Astrocyte (in vitro differentiated cells and primary cell): ENCODE measurements at regions not wholly inside any gene's neighbourhood (a gene's known extent, or its start where the extent isn't known, plus 50 kb on each side); places are given as distances from the start of the nearest gene placed in this dataset.

Experiments used
- DNase-seq: peaks from one replicate; pipeline ENCODE4 v3.0.0-alpha.2; 2010; ENCODE audit warnings: low read depth
- FAIRE-seq: peaks from 2 replicates; lab custom pipeline; 2011; peaks lifted over from hg19 to GRCh38; lab: Jason Lieb, UNC
- H2AFZ ChIP-seq: 2 replicates; pipeline ENCODE4 v1.6.0; 2012; ENCODE audit warnings: low read depth, low read length, inconsistent platforms
- H3K27ac ChIP-seq: 2 replicates; pipeline ENCODE4 v1.5.1; 2011; ENCODE audit warnings: low read depth, low read length, inconsistent platforms
- H3K27me3 ChIP-seq: 2 replicates; pipeline ENCODE4 v1.6.0; 2011; ENCODE audit warnings: low read length, inconsistent platforms; ENCODE audit not compliant: insufficient read depth
- H3K36me3 ChIP-seq: 2 replicates; pipeline ENCODE4 v1.5.1; 2011; ENCODE audit warnings: low read length, inconsistent platforms; ENCODE audit not compliant: insufficient read depth
- H3K4me1 ChIP-seq: 2 replicates; pipeline ENCODE4 v1.5.1; 2011; ENCODE audit warnings: low read length, inconsistent platforms; ENCODE audit not compliant: insufficient read depth
- H3K4me2 ChIP-seq: 2 replicates; pipeline ENCODE4 v1.6.0; 2012; ENCODE audit warnings: low read length, inconsistent platforms
- H3K4me3 ChIP-seq: 2 replicates; pipeline ENCODE4 v1.5.1; 2011; ENCODE audit warnings: low read depth, mild to moderate bottlenecking, low read length, inconsistent platforms; ENCODE audit not compliant: insufficient read depth
- H3K79me2 ChIP-seq: 2 replicates; pipeline ENCODE4 v1.6.0; 2012; ENCODE audit warnings: mild to moderate bottlenecking, low read length, inconsistent platforms; ENCODE audit not compliant: insufficient read depth
- H3K9ac ChIP-seq: 2 replicates; pipeline ENCODE4 v1.6.0; 2012; ENCODE audit warnings: mild to moderate bottlenecking, low read length, inconsistent platforms
- H3K9me3 ChIP-seq: 2 replicates; pipeline ENCODE4 v1.5.1; 2012; ENCODE audit warnings: low read depth, mild to moderate bottlenecking, low read length, inconsistent platforms; ENCODE audit not compliant: insufficient read depth
- H4K20me1 ChIP-seq: 2 replicates; pipeline ENCODE4 v1.6.0; 2012; ENCODE audit warnings: low read length, inconsistent platforms; ENCODE audit not compliant: insufficient read depth
- H3K27ac Mint-ChIP-seq: one replicate; pipeline ENCODE4 v1.8.0; 2021; ENCODE audit warnings: mild to moderate bottlenecking, mixed read lengths; ENCODE audit not compliant: unreplicated experiment
- H3K27me3 Mint-ChIP-seq: one replicate; pipeline ENCODE4 v1.8.0; 2021; ENCODE audit warnings: low read depth, mixed read lengths; ENCODE audit not compliant: unreplicated experiment
- H3K36me3 Mint-ChIP-seq: one replicate; pipeline ENCODE4 v1.8.0; 2021; ENCODE audit warnings: low read depth, mixed read lengths; ENCODE audit not compliant: unreplicated experiment
- H3K4me1 Mint-ChIP-seq: one replicate; pipeline ENCODE4 v1.8.0; 2021; ENCODE audit warnings: low read depth, mixed read lengths; ENCODE audit not compliant: unreplicated experiment
- H3K4me3 Mint-ChIP-seq: one replicate; pipeline ENCODE4 v1.8.0; 2021; ENCODE audit warnings: mild to moderate bottlenecking, moderate library complexity, mixed read lengths; ENCODE audit not compliant: unreplicated experiment
- H3K9me3 Mint-ChIP-seq: one replicate; pipeline ENCODE4 v1.8.0; 2021; ENCODE audit warnings: mild to moderate bottlenecking, mixed read lengths; ENCODE audit not compliant: unreplicated experiment
- EZH2 ChIP-seq: IDR thresholded peaks from 2 replicates; pipeline ENCODE4 v1.6.1; 2012; ENCODE audit warnings: mild to moderate bottlenecking, low read length, inconsistent platforms; ENCODE audit not compliant: insufficient read depth
- TF ChIP-seq, protein P1 (sequence below): IDR thresholded peaks from 2 replicates; pipeline ENCODE4 v1.5.1; 2011; ENCODE audit warnings: low read depth, mild to moderate bottlenecking, inconsistent platforms, low read length, moderate library complexity; ENCODE audit not compliant: insufficient read depth

DNA sequence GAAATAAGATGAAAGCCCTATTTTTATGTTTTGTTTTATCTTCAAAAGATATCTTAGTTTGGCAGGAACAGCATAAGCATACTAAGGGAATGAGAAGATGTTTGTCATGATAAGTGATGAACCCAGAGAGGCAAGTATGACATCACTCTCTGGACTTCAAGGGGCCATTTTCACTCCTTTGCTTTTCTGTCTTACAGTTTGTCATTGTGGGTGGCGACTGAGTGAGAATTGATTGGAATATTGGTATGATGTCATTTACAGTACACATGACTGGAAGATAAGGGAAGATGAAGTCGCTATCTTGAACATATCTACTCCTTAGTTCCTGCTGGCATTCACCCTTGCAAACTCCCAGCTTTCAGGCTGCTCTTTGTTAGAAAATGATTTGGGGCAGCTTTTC is 258.1 kb upstream of the RAB4A start:
- peak; percentile 39 for DNase-seq
- Mint-ChIP-seq H3K27ac (no peak overlapping the region), H3K9me3 (no peaks in the 10 kb centered on the region), H3K4me1 (peaks cover 4% of the 10 kb centered on the region), H3K27me3 (peaks cover 13% of the 10 kb centered on the region), H3K4me3 (no peak overlapping the region), H3K36me3 (no peaks in the 10 kb centered on the region)
- Histone ChIP-seq H3K4me3 (no peak overlapping the region), H4K20me1 (no peaks in the 10 kb centered on the region), H2AFZ (no peak overlapping the region), H3K4me2 (no peak overlapping the region), H3K4me1 (no peaks in the 10 kb centered on the region), H3K36me3 (no peaks in the 10 kb centered on the region), H3K9ac (no peak overlapping the region), H3K27me3 (peaks cover 9% of the 10 kb centered on the region), H3K27ac (no peak overlapping the region), H3K9me3 (no peaks in the 10 kb centered on the region), H3K79me2 (no peaks in the 10 kb centered on the region)
- no peak for FAIRE-seq
- TF ChIP-seq, protein P1, sequence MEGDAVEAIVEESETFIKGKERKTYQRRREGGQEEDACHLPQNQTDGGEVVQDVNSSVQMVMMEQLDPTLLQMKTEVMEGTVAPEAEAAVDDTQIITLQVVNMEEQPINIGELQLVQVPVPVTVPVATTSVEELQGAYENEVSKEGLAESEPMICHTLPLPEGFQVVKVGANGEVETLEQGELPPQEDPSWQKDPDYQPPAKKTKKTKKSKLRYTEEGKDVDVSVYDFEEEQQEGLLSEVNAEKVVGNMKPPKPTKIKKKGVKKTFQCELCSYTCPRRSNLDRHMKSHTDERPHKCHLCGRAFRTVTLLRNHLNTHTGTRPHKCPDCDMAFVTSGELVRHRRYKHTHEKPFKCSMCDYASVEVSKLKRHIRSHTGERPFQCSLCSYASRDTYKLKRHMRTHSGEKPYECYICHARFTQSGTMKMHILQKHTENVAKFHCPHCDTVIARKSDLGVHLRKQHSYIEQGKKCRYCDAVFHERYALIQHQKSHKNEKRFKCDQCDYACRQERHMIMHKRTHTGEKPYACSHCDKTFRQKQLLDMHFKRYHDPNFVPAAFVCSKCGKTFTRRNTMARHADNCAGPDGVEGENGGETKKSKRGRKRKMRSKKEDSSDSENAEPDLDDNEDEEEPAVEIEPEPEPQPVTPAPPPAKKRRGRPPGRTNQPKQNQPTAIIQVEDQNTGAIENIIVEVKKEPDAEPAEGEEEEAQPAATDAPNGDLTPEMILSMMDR, result no peak
- TF ChIP-seq EZH2, result no peak

DNA sequence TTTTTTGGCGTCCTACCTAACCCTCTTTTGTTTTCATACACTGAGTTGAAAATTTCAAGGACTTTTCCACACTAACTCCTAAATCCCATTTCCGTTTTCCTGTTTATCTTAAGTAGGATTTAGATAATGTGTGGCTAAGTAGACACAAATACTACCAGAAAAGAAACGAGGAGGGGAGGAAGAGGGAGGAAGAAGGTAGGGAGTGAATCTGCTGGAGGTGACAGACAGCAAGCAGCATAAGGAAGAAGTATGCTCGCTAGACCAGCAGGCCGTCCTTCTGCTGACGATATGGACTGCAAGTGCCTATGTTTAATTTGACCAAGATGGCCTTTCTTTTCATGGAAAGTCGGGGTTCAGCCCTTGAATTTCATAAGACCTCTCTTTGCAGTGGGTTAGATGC is 256.9 kb upstream of the RAB4A start:
- DNase-seq (no peak), FAIRE-seq (no peak)
- Histone ChIP-seq H3K4me2 (no peak overlapping the region), H3K27ac (no peak overlapping the region), H2AFZ (no peak overlapping the region), H3K4me3 (no peak overlapping the region), H3K9ac (no peak overlapping the region), H3K36me3 (no peaks in the 10 kb centered on the region), H3K4me1 (no peaks in the 10 kb centered on the region), H3K79me2 (no peaks in the 10 kb centered on the region), H4K20me1 (no peaks in the 10 kb centered on the region), H3K9me3 (no peaks in the 10 kb centered on the region), H3K27me3 (peaks cover 9% of the 10 kb centered on the region)
- Mint-ChIP-seq H3K4me1 (peaks cover 4% of the 10 kb centered on the region), H3K9me3 (no peaks in the 10 kb centered on the region), H3K27me3 (peaks cover 18% of the 10 kb centered on the region), H3K4me3 (no peak overlapping the region), H3K27ac (no peak overlapping the region), H3K36me3 (no peaks in the 10 kb centered on the region)
- no peak for TF ChIP-seq EZH2
- TF ChIP-seq, protein P1, result no peak

DNA sequence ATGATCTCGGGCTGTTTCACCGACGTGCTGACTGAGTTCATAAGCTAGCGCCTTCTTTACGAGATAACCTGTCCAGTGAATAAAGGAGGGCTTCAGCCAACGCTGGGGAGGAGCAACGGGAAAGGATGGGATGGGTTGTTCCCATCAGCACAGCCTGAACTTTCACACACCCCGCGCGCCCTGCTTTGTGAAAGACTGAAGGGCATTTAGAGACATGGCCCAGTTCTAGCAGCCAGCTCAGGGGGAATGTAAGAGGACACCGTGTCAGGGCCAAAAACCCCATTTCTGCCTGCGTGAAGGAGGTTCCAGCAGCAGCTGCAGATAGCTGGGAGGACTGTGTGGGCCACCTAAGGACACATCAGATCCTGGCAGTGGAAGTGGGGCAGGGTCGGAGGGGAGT is 255.1 kb upstream of the RAB4A start:
- DNase-seq (no peak), FAIRE-seq (no peak)
- no peaks in the 10 kb centered on the region for H3K36me3 Mint-ChIP-seq
- no peaks in the 10 kb centered on the region for H3K4me1 ChIP-seq
- no peak overlapping the region for H3K9ac ChIP-seq
- H3K27me3 Mint-ChIP-seq, result peaks cover 19% of the 10 kb centered on the region
- no peak overlapping the region for H3K4me3 ChIP-seq
- no peaks in the 10 kb centered on the region for H4K20me1 ChIP-seq
- no peak overlapping the region for H3K27ac ChIP-seq
- H3K27ac Mint-ChIP-seq, result no peak overlapping the region
- no peaks in the 10 kb centered on the region for H3K79me2 ChIP-seq
- no peaks in the 10 kb centered on the region for H3K9me3 Mint-ChIP-seq
- peaks cover 9% of the 10 kb centered on the region for H3K27me3 ChIP-seq
- H3K4me2 ChIP-seq, result no peak overlapping the region
- peaks cover 4% of the 10 kb centered on the region for H3K4me1 Mint-ChIP-seq
- no peaks in the 10 kb centered on the region for H3K36me3 ChIP-seq
- no peak overlapping the region for H3K4me3 Mint-ChIP-seq
- TF ChIP-seq, protein P1, result no peak
- TF ChIP-seq EZH2, result no peak
- H2AFZ ChIP-seq, result no peak overlapping the region
- no peaks in the 10 kb centered on the region for H3K9me3 ChIP-seq
